HG03280 (cell line): ENCODE measurements at regions not wholly inside any gene's neighbourhood (a gene's known extent, or its start where the extent isn't known, plus 50 kb on each side); places are given as distances from the start of the nearest gene placed in this dataset.

Experiments
- ATAC-seq: cut with Tn5 transposase; IDR thresholded peaks from one replicate; pipeline ENCODE4 v1.9.1; 2021; ENCODE audit warnings: mild to moderate bottlenecking, moderate library complexity; ENCODE audit not compliant: unreplicated experiment

DNA sequence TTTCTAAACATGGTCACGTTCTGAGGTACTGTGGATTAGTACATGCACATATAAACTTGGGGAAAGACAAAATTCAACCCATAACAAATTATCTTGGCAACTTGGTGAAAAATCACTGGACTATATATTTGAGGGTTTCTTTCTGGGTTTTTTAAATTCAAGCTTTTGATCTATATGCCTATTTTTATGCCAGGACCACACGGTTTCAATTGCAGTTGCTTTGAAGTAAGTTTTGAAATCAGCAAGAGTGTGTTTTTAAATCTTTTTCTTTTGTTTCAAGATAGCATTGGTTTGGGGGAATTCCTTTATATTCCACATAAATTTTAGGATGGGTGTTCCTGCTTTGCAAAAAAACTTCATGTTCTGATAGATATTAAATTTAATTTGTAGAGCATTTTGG is 406.4 kb upstream of the VWC2 start:
- no peak for ATAC-seq

DNA sequence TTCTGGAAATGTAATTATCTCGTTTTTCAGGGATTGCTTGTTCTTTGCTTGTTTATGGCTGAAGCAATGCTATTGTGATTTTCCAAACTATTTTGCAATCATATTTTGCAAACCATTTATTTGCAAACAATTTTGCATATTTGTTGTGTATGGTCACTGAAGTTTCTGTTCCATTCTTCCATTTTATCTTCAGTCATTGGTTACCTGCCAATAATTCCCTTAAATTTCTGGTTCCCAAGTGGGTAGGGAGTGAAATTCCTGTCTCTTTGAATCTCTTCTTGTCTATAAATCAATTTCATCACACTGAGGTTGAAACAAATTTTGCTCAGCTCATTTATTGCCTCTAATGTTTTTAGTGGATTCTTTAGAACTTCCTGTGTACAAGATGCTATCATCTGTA is 401.7 kb upstream of the VWC2 start:
- no peak for ATAC-seq

DNA sequence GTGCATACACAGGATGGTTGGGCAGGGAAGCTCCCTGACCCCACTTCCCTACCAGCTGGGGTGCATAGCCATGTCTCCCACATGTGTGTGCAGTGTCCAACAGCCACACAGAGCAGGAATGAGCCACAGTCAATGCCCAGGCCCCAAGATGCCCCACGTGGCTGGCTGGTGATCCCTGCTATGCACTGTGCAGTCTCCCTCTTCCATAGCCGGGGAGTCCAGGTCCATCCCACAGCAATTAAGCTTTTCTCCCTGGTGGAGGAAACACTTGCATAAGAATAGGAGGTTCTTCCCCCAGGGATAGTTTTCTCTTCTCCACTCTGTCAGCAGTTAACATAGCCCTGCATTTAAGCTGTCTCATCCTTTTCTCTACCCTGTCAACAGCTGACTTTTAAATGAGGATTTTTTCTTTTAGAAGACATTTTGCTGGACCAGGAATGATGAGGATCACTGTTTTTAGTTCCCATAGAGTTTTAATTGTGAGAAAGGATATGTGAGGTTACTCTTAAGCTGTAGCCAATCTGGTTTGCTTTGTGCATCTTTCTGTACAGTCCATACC is 396.5 kb upstream of the VWC2 start:
- no peak for ATAC-seq

DNA sequence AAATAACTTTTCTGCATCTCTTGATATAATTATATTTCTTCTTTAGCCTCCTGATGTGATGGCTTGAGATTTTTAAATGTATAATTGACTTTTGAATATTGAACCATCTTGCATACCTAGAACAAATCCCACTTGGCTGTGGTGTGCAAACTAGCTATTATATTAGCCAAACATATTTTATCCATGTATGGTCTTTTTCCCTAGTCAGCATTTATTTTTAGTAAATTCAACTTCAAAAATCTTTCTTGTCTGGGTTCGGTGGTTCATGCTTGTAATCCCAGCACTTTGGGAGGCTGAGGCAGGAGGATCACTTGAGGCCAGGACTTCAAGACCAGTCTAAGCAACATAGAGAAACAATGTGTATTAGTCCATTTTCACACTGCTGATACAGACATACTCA is 386.6 kb upstream of the VWC2 start:
- ATAC-seq, result no peak

DNA sequence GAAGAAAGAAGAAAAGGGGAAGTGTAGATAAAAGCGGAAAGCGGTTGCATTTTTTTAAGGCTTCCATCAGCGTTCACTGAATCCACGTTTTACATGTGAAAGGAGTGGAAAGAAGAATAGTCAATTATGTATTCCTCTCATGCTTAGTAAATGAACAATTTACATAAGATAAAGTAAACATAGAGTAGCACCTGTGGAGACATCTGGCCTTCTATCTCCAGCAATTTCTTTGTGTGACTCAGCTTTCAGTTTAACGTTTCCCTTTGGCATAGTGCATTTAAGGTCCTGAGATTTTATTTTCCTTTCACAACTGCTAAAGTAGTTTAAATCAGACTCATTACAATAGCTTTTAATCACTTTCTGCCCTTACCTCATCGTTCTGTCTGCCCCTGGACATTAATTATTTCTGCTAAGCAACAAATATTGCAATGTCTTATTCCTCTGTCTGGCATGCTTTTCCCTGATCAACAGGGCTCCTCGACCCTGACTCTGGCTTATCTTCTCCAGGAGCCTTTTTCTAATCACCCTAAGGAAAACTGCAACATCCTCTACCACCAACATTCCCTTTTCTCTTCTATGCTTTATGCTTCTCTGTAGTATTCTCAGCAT is 383.5 kb upstream of the VWC2 start:
- ATAC-seq, result no peak

DNA sequence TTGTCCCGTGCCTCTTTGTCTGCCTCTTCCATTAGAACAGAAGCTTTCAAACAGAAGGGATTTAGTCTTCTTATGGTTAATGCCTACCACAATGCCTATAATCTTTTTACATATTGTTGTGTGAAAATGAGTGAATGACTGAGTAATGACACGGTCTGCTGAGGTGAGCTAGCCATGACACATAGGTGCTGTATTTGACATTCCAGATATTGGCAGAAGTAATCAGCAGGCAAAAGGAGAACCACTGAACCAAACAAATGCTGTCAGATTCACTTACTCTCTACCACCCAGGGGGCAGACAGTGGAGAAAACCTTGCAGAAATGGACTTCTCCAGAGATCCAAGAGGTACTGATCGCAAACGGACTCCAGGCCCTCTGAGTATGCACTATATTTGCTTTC is 377.2 kb upstream of the VWC2 start:
- ATAC-seq, result no peak

DNA sequence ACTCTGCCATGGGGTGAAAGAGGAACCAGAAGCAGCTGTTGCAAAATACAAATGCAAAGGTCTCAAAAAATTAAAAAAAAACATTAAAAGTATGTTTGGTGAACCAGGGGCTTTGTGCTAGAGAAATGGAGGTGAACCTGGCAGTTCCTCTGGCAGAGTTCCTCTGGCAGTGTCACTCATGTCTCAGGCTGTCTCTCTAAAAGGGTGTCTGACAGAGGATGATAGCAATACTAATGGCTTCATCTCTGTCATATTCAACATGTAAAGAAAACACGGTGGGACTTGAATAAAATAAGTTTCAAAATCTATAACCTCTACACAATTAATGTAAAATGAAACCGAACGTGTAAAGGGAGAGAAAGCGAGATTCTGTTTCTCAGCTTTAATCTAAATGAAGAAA is 375.7 kb upstream of the VWC2 start:
- ATAC-seq, result no peak

DNA sequence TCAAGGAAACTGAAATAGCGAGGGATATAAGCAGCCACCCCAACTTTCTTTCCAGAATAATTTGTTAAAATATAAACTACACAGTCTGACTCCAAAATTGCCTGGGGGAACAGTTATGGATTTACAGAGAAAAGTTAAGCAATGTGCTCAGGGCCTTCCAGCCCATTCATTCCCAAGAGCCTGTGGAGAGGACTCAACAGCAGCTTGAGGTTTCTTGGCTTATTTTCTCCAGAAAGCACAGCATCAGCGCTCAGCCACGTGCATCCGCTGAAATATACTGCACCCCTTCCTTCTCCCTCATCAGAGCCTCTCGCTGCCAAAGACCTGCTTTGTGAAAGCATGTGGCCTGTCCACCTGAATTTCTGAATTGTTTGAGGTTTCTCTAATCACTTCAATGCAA is 375.2 kb upstream of the VWC2 start:
- ATAC-seq, result no peak

DNA sequence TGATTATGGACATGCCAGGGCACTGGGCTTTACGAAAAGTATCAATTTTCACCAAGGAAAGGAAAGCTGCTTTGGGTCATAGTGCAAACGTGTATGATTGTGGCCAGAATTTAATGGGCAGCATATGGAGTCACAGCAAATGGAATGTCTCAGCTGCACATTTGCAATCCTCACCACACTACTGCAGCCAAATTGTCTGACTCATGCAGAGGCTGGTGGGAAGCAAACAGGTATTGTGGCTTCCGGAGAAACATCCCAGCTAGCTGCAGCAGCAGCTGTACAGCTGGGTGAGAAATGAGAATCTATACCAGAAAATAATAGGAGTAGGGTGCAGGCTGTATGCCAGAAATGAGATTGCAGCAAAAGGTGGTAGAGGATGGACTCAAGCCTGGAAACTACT is 374.7 kb upstream of the VWC2 start:
- ATAC-seq, result no peak

DNA sequence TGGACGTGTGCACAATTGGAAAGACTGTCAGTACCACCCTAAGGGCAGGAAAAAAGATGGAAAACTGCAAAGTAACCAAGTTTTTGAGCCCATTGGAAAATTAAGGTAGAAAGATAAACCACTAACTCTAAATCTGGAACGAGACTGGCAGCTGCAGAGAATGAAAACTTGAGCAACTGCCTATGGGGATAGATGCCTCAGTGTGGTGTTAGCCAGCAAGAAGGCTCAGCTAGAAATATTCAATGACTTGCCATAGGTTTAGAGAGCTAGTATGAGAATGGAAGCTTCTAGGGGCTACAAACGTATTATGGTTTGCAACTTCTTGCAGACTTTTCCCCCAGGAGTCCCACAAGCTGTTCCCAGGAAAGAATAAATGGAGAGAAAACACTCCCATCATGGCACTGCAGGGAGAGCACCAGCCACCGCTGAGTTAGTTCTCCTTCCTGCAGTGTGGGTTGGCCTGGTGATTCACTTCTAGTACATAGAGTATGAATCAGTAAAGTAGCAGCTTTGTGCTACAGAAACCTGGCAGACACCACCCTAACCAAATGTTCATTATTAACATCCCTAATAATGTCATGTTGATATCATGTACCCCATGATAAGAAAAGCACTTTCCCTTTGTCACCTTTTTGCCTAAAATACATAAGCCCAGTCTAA is 372.4 kb upstream of the VWC2 start:
- peak; percentile 49 for ATAC-seq

DNA sequence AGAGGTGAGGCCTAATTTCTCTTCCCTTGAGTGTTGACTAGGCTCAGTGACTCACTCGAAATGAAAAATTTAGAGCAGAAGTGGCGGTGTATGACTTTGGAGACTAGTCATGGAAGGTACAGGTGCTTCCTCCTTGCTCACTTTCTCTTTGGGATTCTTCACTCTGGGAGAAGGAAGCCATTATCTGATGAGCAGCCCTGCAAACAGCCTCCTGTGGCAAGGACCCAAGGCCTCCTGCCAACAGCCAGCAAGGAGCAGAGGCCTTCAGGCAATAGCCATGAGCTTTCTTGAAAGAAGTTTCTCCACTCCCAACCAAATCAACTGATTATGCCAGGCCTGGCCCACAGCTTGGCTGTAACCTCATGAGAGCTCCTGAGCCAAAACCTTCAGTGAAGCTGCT is 369.6 kb upstream of the VWC2 start:
- ATAC-seq, result no peak

DNA sequence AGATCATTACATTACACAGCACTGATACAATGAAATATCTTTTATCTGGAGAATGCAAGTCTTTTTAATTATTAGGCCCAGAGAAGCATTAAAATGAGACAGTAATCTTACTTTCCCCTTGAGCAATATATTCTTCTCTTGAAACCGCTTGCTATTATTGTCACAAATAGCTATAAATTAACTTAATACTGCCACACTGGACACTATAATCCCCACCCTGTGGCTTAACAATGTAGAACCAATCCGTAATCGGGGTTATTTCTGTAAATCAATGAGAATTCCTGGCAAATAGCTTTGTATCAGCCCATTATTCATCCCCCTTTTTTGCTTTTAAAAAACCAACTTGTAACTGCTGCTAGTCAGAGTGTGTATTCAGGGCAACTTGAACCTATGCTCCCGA is 366.2 kb upstream of the VWC2 start:
- no peak for ATAC-seq

DNA sequence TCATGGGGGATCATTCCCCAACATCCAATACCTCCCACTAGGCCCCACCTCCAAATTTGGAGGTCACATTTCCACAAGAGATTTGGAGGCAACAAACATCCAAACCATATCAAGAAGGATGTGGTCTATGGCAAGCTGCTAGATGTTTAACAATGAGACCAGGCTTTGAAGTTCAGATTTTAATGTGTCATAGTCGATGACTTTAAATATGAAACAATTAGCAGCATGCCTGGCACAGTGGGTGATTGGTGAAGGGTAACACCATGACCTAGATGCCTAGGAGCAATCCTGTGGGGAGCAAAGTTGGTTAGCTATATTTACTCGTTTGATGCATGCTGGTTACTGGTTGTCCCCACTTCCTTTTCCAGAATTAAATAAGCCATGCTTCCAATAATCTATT is 356.4 kb upstream of the VWC2 start:
- ATAC-seq, result no peak

DNA sequence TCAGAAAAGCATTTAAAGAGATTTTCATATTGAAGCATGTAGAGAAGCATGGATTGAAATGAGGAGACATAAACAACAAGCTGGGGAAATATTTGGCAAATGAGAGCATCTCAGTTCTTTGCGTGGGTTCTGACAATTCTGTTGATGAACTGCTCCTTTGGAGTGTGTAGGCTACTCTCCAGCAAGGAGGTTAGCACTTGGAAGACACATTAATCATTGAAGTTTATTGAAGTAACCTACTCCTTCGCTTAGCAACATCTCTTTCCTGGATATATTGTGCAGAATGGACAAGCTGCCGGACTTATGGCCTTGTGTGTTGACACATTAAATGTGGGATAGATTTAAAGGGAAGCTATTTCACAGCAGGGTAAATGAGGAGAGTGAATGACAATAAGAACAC is 354.5 kb upstream of the VWC2 start:
- ATAC-seq, result no peak

DNA sequence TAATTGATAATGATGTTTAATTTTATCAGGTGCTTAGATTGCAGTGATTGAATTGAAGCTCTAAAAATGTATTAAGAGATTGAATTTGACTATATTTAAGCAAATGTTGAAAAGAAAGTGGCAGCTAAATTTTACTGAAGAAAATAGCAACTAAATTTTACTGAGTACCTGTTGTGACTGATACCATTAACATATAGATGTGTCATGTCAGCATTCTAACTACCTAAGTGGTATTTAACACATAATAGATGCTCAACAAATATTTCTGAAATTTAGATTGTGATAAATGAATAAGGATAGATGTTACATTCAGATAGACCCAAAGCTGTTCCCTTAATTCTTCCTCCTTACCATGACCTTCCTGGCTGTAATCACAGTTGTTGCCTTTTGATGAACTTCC is 350.9 kb upstream of the VWC2 start:
- no peak for ATAC-seq

DNA sequence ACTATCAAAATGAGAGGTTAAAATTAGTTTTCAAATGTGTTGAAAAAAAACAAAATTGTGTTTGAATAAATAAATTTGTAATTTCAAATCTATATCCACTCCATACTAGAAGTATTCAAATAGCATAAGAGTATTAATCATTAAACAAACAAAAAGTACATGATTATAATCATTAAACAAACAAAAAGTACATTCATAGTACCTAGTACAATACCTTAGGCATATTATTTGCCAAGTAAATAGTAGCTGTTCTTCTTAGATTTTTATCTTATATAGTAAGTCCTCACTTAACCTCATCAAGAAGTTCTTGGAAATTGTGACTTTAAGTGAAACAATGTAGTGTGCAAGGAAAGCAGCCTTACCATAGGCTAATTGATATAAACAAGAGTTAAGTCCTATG is 349.3 kb upstream of the VWC2 start:
- no peak for ATAC-seq

DNA sequence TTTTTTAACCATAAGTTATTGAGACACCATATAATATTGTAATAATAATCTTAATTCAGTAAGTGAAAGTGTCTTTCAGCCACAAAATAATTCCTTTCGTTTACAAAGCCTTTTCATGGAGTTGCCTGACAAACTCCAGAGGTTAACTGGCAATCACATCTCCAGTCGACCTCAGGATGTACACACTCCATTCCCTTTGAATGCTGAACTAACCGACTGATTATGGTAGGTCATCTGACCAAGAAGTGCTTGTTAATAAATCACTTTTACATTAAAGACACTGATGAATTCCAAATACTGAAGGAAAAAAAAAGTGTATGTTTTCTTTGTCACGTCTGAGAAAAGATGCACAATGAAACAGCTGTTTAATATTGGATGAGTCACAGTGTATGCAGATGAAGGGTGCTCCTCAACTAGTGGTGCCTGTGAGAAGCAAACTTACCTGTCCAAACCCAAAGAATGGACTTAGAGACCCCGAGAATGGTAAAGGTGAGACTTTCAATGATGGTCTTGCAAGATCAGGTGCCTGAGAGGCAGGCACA is 348.1 kb upstream of the VWC2 start:
- no peak for ATAC-seq

DNA sequence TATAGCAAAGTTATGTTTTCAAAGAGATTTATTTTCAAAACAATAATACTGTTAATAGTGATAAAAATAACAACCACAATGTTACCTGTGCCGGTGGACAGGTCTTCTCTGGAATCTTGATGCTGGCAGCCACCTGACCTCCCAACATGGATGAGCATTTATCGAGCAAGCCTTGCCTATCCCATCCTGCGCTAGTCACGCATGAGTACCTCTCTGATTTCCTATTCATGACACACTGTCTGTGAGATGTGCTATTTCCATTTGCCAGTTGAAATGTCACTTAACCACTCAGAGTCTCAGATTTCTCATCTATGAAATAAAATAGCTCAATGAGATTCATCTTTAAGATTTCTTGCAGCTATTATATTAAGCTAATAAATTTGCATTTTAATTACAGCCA is 341.2 kb upstream of the VWC2 start:
- no peak for ATAC-seq

DNA sequence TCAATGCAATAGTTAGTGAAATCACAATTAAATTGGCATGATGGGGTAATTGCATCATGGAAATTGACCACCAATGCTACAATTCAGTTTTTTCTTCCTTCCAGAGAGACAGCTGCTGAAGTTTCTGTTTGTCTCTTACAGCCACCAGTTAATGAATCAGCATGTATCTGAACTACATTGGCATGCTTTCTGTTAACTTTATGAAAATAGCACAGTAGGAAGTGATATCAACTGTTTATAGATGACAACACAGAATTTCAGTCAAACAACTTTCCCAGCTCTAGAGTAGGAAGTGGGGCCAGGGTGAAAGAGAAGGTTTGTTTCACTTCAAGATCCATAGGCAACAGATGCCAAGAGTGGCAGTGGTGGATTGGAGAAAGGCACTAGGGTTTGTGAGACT is 339.6 kb upstream of the VWC2 start:
- no peak for ATAC-seq

DNA sequence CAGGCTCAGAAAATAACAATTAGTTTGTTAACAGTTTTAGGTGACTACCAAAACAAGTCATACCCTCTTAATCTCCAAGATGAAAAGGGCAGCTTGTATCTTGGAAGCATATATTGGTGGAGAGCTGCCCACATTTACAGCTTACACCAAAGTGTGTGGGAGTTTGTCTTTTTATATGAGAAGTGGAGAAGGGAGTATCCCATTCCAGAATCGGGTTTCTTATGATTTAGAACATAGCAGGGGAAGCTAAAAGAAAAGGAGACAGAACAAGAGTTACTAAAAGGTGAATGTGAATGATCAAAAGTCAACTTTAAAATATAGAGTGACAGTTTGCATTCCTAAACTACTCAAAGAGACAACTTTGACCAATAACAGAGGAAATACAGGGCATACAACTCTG is 338.6 kb upstream of the VWC2 start:
- no peak for ATAC-seq

DNA sequence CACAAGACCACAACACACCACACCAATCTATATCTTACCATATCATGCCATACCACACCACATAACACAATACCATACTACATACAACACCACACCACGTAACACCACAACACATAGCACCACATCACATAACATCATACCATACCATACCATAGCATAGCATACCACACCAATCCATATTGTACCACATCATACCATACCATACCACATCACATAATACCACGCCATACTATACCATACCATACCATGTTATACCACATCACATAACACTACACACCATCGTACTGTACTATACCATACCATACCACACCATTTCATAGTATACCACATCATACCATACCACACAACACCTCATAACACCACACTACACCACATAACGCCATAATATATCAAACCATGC is 335.2 kb upstream of the VWC2 start:
- no peak for ATAC-seq

DNA sequence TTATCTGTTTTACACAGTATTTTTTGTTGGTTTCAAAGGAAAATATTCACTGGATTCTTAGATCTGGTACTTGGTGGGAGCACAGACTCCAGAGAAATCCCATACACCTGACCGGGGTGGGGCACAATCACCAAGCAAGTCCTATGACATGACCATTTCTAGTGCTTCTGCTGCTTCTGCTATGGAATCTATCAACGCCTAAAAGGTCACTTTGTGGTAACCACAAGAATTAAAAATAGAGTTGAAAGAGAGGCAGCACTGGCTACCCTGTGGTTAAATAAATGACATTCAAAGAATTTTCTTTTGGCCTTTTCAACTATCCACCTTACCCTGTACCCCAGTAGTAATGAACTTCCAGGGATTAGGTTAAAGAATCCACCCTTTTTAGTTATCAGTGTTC is 329.9 kb upstream of the VWC2 start:
- ATAC-seq, result no peak

DNA sequence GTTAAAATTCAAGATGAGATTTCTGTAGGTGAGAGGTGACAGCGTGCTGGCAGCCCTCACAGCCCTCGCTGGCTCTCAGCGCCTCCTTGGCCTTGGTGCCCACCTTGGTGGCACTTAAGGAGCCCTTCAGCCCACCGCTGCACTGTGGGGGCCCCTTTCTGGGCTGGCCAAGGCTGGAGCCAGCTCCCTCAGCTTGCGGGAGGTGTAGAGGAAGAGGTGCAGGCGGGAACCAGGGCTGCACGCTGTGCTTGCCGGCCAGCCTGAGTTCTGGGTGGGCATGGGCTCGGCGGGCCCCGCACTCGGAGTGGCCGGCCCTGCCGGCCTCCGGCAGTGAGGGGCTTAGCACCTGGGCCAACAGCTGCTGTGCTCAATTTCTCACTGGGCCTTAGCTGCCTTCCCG is 320.0 kb upstream of the VWC2 start:
- ATAC-seq, result no peak
